ENCODE measurements at regions not wholly inside any gene's neighbourhood (a gene's known extent, or its start where the extent isn't known, plus 50 kb on each side); places are given as distances from the start of the nearest gene placed in this dataset.

GRCh38 chr3:177314897-177315296 is 117.6 kb upstream of the TBL1XR1 start:
- Histone ChIP-seq H3K27ac (replicated peaks in 1 of 4) (no peak overlapping the region), H3K4me1 (no peaks in the 10 kb centered on the region), H3K36me3 (no peaks in the 10 kb centered on the region), H3K27me3 (no peaks in the 10 kb centered on the region), H3K9me3 (peaks cover 0 to 12% (median 4%) of the 10 kb centered on the region in 4 donors), H3K4me3 (no peak overlapping the region)
- no peak for TF ChIP-seq POLR2A (IDR thresholded peaks at IDR 0.05; ENCODE audit: low read depth)
- TF ChIP-seq, protein P1, sequence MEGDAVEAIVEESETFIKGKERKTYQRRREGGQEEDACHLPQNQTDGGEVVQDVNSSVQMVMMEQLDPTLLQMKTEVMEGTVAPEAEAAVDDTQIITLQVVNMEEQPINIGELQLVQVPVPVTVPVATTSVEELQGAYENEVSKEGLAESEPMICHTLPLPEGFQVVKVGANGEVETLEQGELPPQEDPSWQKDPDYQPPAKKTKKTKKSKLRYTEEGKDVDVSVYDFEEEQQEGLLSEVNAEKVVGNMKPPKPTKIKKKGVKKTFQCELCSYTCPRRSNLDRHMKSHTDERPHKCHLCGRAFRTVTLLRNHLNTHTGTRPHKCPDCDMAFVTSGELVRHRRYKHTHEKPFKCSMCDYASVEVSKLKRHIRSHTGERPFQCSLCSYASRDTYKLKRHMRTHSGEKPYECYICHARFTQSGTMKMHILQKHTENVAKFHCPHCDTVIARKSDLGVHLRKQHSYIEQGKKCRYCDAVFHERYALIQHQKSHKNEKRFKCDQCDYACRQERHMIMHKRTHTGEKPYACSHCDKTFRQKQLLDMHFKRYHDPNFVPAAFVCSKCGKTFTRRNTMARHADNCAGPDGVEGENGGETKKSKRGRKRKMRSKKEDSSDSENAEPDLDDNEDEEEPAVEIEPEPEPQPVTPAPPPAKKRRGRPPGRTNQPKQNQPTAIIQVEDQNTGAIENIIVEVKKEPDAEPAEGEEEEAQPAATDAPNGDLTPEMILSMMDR (IDR thresholded peaks at IDR 0.05) = no peak
- TF ChIP-seq EP300 (IDR thresholded peaks at IDR 0.05) = no peak
- TF ChIP-seq POLR2AphosphoS5 (IDR thresholded peaks at IDR 0.05) = no peak
- intact Hi-C loops (cut with DNase I) = no loop called here
- WGBS = 96% methylated on average over 3 of the region's 3 CpGs
- DNase-seq (ENCODE audit: extremely low spot score) = no peak

- Histone ChIP-seq H3K36me3 (no peaks in the 10 kb centered on the region), H3K27me3 (no peaks in the 10 kb centered on the region), H3K9me3 (no peaks in the 10 kb centered on the region), H3K27ac (replicated peaks in 1 of 4) (no peak overlapping the region), H3K4me3 (no peak overlapping the region), H3K4me1 (peaks cover 0 to 10% (median 2%) of the 10 kb centered on the region in 4 donors)
- intact Hi-C loops (cut with DNase I) = no loop called here
- WGBS = 98% methylated on average over 2 of the region's 2 CpGs
- TF ChIP-seq POLR2A (IDR thresholded peaks at IDR 0.05; ENCODE audit: low read depth) (no peak), POLR2AphosphoS5 (IDR thresholded peaks at IDR 0.05) (no peak), EP300 (IDR thresholded peaks at IDR 0.05) (no peak)
- TF ChIP-seq, protein P1 (IDR thresholded peaks at IDR 0.05) = no peak
- DNase-seq (ENCODE audit: extremely low spot score) = no peak
These were observed 120.0 kb upstream of the TBL1XR1 start for GRCh38 chr3:177317247-177317646.

GRCh38 chr3:177318559-177318958 is 121.3 kb upstream of the TBL1XR1 start:
- no peaks in the 10 kb centered on the region for H3K9me3 ChIP-seq
- peaks cover 0 to 10% (median 2%) of the 10 kb centered on the region in 4 donors for H3K4me1 ChIP-seq
- TF ChIP-seq POLR2A (IDR thresholded peaks at IDR 0.05; ENCODE audit: low read depth) (no peak), EP300 (IDR thresholded peaks at IDR 0.05) (no peak), POLR2AphosphoS5 (IDR thresholded peaks at IDR 0.05) (no peak)
- TF ChIP-seq, protein P1 (IDR thresholded peaks at IDR 0.05) = no peak
- no peaks in the 10 kb centered on the region for H3K36me3 ChIP-seq
- no peak for DNase-seq (ENCODE audit: extremely low spot score)
- no peak overlapping the region for H3K4me3 ChIP-seq
- no peaks in the 10 kb centered on the region for H3K27me3 ChIP-seq
- no peak overlapping the region for H3K27ac ChIP-seq (replicated peaks in 1 of 4)
- 100% methylated on average over 1 of the region's 1 CpG for WGBS
- intact Hi-C loops (cut with DNase I) = no loop called here

DNA sequence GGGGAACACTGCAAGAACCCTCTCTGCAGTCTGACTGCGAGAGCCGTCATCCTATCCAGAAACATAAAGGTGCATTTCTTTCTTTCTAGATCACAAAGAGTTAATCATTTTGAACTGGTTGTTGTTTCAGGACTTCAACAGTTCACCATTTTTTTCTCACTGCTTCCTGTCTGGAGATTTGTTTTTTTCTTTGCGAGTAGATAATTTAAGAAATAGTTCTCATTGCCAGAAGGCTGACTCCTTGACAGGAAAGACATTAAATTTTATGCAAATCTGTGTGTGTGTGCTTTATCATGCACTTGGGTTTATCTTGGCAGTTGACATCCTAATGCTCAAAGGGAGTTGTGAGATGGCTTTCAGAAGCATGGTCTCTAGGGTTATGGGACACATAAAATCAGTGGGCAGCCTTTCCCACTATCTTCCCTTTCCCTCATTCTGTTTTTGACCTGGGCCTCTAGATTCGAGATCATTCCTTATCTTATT is 123.5 kb upstream of the TBL1XR1 start:
- Histone ChIP-seq H3K27ac (replicated peaks in 1 of 4) (no peak overlapping the region), H3K9me3 (no peaks in the 10 kb centered on the region), H3K4me3 (no peak overlapping the region), H3K36me3 (no peaks in the 10 kb centered on the region), H3K4me1 (peaks cover 0 to 12% (median 2%) of the 10 kb centered on the region in 4 donors), H3K27me3 (no peaks in the 10 kb centered on the region)
- intact Hi-C loops (cut with DNase I) = no loop called here
- WGBS = 63% methylated on average over 4 of the region's 4 CpGs
- no peak for DNase-seq (ENCODE audit: extremely low spot score)
- TF ChIP-seq POLR2AphosphoS5 (IDR thresholded peaks at IDR 0.05) (no peak), POLR2A (IDR thresholded peaks at IDR 0.05; ENCODE audit: low read depth) (no peak), EP300 (IDR thresholded peaks at IDR 0.05) (no peak)
- TF ChIP-seq, protein P1 (IDR thresholded peaks at IDR 0.05) = no peak

DNA sequence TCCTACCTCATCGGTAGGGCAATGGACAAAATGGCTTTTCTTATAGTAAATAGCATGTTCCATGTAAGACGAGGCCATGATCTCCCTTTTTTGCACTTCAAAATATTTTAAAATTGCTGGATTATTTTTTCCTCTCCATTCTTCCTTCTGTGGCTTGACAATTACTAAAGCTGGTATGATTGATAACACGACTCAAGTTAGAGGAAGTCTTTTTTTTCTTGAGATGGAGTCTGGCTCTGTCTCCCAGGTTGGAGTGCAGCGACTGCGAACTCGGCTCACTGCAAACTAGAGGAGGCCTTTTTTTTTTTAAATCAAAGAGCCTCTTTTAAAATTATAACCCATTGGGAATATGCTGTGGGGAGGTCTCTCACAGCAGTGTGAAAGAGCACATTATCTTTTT is 124.5 kb upstream of the TBL1XR1 start:
- TF ChIP-seq EP300 (IDR thresholded peaks at IDR 0.05) (no peak), POLR2A (IDR thresholded peaks at IDR 0.05; ENCODE audit: low read depth) (no peak), POLR2AphosphoS5 (IDR thresholded peaks at IDR 0.05) (no peak)
- TF ChIP-seq, protein P1 (IDR thresholded peaks at IDR 0.05) = no peak
- Histone ChIP-seq H3K27ac (replicated peaks in 1 of 4) (no peak overlapping the region), H3K4me1 (peaks cover 0 to 12% (median 2%) of the 10 kb centered on the region in 4 donors), H3K27me3 (no peaks in the 10 kb centered on the region), H3K36me3 (no peaks in the 10 kb centered on the region), H3K9me3 (no peaks in the 10 kb centered on the region), H3K4me3 (no peak overlapping the region)
- DNase-seq (ENCODE audit: extremely low spot score) = no peak
- intact Hi-C loops (cut with DNase I) = no loop called here
- WGBS = 80% methylated on average over 6 of the region's 6 CpGs
